Astrocyte (in vitro differentiated cells and primary cell): ENCODE measurements at regions not wholly inside any gene's neighbourhood (a gene's known extent, or its start where the extent isn't known, plus 50 kb on each side); places are given as distances from the start of the nearest gene placed in this dataset.

Experiments used
- DNase-seq: peaks from one replicate; pipeline ENCODE4 v3.0.0-alpha.2; 2010; ENCODE audit warnings: low read depth
- FAIRE-seq: peaks from 2 replicates; lab custom pipeline; 2011; peaks lifted over from hg19 to GRCh38; lab: Jason Lieb, UNC
- H2AFZ ChIP-seq: 2 replicates; pipeline ENCODE4 v1.6.0; 2012; ENCODE audit warnings: low read depth, low read length, inconsistent platforms
- H3K27ac ChIP-seq: 2 replicates; pipeline ENCODE4 v1.5.1; 2011; ENCODE audit warnings: low read depth, low read length, inconsistent platforms
- H3K27me3 ChIP-seq: 2 replicates; pipeline ENCODE4 v1.6.0; 2011; ENCODE audit warnings: low read length, inconsistent platforms; ENCODE audit not compliant: insufficient read depth
- H3K36me3 ChIP-seq: 2 replicates; pipeline ENCODE4 v1.5.1; 2011; ENCODE audit warnings: low read length, inconsistent platforms; ENCODE audit not compliant: insufficient read depth
- H3K4me1 ChIP-seq: 2 replicates; pipeline ENCODE4 v1.5.1; 2011; ENCODE audit warnings: low read length, inconsistent platforms; ENCODE audit not compliant: insufficient read depth
- H3K4me2 ChIP-seq: 2 replicates; pipeline ENCODE4 v1.6.0; 2012; ENCODE audit warnings: low read length, inconsistent platforms
- H3K4me3 ChIP-seq: 2 replicates; pipeline ENCODE4 v1.5.1; 2011; ENCODE audit warnings: low read depth, mild to moderate bottlenecking, low read length, inconsistent platforms; ENCODE audit not compliant: insufficient read depth
- H3K79me2 ChIP-seq: 2 replicates; pipeline ENCODE4 v1.6.0; 2012; ENCODE audit warnings: mild to moderate bottlenecking, low read length, inconsistent platforms; ENCODE audit not compliant: insufficient read depth
- H3K9ac ChIP-seq: 2 replicates; pipeline ENCODE4 v1.6.0; 2012; ENCODE audit warnings: mild to moderate bottlenecking, low read length, inconsistent platforms
- H3K9me3 ChIP-seq: 2 replicates; pipeline ENCODE4 v1.5.1; 2012; ENCODE audit warnings: low read depth, mild to moderate bottlenecking, low read length, inconsistent platforms; ENCODE audit not compliant: insufficient read depth
- H4K20me1 ChIP-seq: 2 replicates; pipeline ENCODE4 v1.6.0; 2012; ENCODE audit warnings: low read length, inconsistent platforms; ENCODE audit not compliant: insufficient read depth
- H3K27ac Mint-ChIP-seq: one replicate; pipeline ENCODE4 v1.8.0; 2021; ENCODE audit warnings: mild to moderate bottlenecking, mixed read lengths; ENCODE audit not compliant: unreplicated experiment
- H3K27me3 Mint-ChIP-seq: one replicate; pipeline ENCODE4 v1.8.0; 2021; ENCODE audit warnings: low read depth, mixed read lengths; ENCODE audit not compliant: unreplicated experiment
- H3K36me3 Mint-ChIP-seq: one replicate; pipeline ENCODE4 v1.8.0; 2021; ENCODE audit warnings: low read depth, mixed read lengths; ENCODE audit not compliant: unreplicated experiment
- H3K4me1 Mint-ChIP-seq: one replicate; pipeline ENCODE4 v1.8.0; 2021; ENCODE audit warnings: low read depth, mixed read lengths; ENCODE audit not compliant: unreplicated experiment
- H3K4me3 Mint-ChIP-seq: one replicate; pipeline ENCODE4 v1.8.0; 2021; ENCODE audit warnings: mild to moderate bottlenecking, moderate library complexity, mixed read lengths; ENCODE audit not compliant: unreplicated experiment
- H3K9me3 Mint-ChIP-seq: one replicate; pipeline ENCODE4 v1.8.0; 2021; ENCODE audit warnings: mild to moderate bottlenecking, mixed read lengths; ENCODE audit not compliant: unreplicated experiment
- CTCF ChIP-seq: IDR thresholded peaks from 2 replicates; pipeline ENCODE4 v1.5.1; 2011; ENCODE audit warnings: low read depth, mild to moderate bottlenecking, inconsistent platforms, low read length, moderate library complexity; ENCODE audit not compliant: insufficient read depth
- EZH2 ChIP-seq: IDR thresholded peaks from 2 replicates; pipeline ENCODE4 v1.6.1; 2012; ENCODE audit warnings: mild to moderate bottlenecking, low read length, inconsistent platforms; ENCODE audit not compliant: insufficient read depth

DNA sequence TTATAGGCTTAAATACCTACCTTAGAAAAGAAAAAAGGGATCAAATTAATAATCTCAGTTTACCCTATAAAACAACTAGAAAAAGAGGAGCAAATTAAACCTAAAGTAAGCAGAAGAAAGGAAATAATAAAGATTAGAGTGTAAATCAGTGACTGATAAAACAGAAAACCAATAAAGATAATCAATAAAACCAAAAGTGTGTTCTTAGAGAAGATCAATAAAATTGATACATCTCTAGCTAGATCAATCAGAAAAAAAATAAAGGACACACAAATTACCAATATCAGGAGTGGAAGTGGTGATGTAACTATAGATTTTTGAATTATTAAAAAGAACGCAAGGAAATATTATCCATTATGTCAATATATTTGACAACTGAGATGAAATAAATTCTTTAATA, 69.2 kb upstream of the NAMPT start:
- TF ChIP-seq CTCF (no peak), EZH2 (no peak)
- Mint-ChIP-seq H3K9me3 (peaks cover 2% of the 10 kb centered on the region), H3K27ac (no peak overlapping the region), H3K4me3 (no peak overlapping the region), H3K4me1 (no peaks in the 10 kb centered on the region), H3K27me3 (peaks cover under 1% of the 10 kb centered on the region), H3K36me3 (no peaks in the 10 kb centered on the region)
- peaks cover 6% of the 10 kb centered on the region for H3K9me3 ChIP-seq
- no peak for FAIRE-seq
- H2AFZ ChIP-seq = no peak overlapping the region
- H3K9ac ChIP-seq = no peak overlapping the region
- no peak overlapping the region for H3K4me3 ChIP-seq
- no peak overlapping the region for H3K4me2 ChIP-seq
- no peaks in the 10 kb centered on the region for H3K4me1 ChIP-seq
- no peak overlapping the region for H3K27ac ChIP-seq
- no peak for DNase-seq
- no peaks in the 10 kb centered on the region for H3K36me3 ChIP-seq
- H3K27me3 ChIP-seq = no peaks in the 10 kb centered on the region
- H3K79me2 ChIP-seq = no peaks in the 10 kb centered on the region
- no peaks in the 10 kb centered on the region for H4K20me1 ChIP-seq

DNA sequence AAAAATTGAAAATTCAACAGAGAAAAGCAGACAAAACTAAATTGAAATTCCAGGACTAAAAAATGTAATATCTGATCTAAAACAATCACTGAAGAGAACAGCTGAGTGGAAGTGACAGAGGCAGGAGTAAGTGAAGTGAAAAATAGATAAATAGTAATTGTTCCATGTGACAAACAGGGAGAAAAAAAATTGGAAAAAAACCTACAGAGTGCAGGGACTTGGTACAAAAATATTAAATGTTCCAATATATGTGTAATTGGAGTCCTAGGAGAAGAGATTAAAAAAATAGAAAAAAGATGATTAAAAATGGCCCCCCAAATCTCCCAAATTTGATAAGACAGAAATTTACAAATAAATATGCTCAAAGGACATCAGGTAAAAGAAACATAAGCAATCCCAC, 63.4 kb upstream of the NAMPT start:
- H3K9me3 ChIP-seq = peaks cover 8% of the 10 kb centered on the region
- H3K36me3 ChIP-seq = no peaks in the 10 kb centered on the region
- peaks cover 17% of the 10 kb centered on the region for H3K4me1 ChIP-seq
- H3K79me2 ChIP-seq = no peaks in the 10 kb centered on the region
- H3K27me3 Mint-ChIP-seq = no peaks in the 10 kb centered on the region
- TF ChIP-seq EZH2 (no peak), CTCF (no peak)
- DNase-seq (no peak), FAIRE-seq (no peak)
- no peak overlapping the region for H3K4me3 Mint-ChIP-seq
- H2AFZ ChIP-seq = no peak overlapping the region
- H3K4me3 ChIP-seq = no peak overlapping the region
- peaks cover 4% of the 10 kb centered on the region for H3K9me3 Mint-ChIP-seq
- no peak overlapping the region for H3K4me2 ChIP-seq
- no peak overlapping the region for H3K9ac ChIP-seq
- H3K4me1 Mint-ChIP-seq = peaks cover 14% of the 10 kb centered on the region
- no peaks in the 10 kb centered on the region for H3K36me3 Mint-ChIP-seq
- no peaks in the 10 kb centered on the region for H3K27me3 ChIP-seq
- no peak overlapping the region for H3K27ac ChIP-seq
- H4K20me1 ChIP-seq = no peaks in the 10 kb centered on the region
- H3K27ac Mint-ChIP-seq = no peak overlapping the region

DNA sequence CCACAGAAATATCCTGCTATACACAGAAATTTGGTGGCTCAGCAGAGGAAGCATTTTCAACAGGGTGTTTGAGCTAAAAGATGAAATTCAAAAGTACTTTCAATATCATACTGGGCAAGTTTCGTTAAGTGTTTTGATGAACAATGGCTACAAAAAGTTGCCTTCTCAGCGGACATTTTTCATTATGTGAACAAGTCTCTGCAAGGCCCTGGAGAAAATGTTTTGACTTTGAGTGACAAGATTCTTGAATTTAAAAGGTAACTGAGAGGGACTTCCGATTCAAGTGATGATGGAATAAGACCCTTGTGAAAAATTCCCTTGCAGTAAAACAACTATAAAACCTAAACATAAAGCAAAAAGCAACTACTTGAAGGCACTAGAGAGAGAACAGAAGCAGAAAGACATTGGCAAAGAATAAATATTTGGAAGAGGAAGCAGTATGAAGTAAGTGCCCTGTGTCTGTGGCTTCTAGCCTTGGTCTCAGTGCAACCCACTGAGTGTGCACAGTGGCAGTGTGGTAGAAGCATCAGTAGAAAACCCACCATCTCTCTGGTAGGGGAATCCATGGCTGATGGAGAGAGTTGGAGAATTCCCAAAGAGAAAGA, 62.5 kb upstream of the NAMPT start:
- peaks cover 17% of the 10 kb centered on the region for H3K4me1 ChIP-seq
- H3K27me3 ChIP-seq = no peaks in the 10 kb centered on the region
- H4K20me1 ChIP-seq = no peaks in the 10 kb centered on the region
- no peak for DNase-seq
- no peak overlapping the region for H3K4me3 ChIP-seq
- H2AFZ ChIP-seq = no peak overlapping the region
- H3K9ac ChIP-seq = no peak overlapping the region
- peaks cover 2% of the 10 kb centered on the region for H3K36me3 Mint-ChIP-seq
- H3K79me2 ChIP-seq = no peaks in the 10 kb centered on the region
- peaks cover 14% of the 10 kb centered on the region for H3K4me1 Mint-ChIP-seq
- no peak overlapping the region for H3K4me3 Mint-ChIP-seq
- TF ChIP-seq CTCF (no peak), EZH2 (no peak)
- peaks cover 9% of the 10 kb centered on the region for H3K9me3 Mint-ChIP-seq
- H3K4me2 ChIP-seq = peak overlapping the region; percentile 58
- peaks cover 12% of the 10 kb centered on the region for H3K9me3 ChIP-seq
- H3K27me3 Mint-ChIP-seq = no peaks in the 10 kb centered on the region
- H3K36me3 ChIP-seq = no peaks in the 10 kb centered on the region
- no peak for FAIRE-seq
- H3K27ac ChIP-seq = peak overlapping the region; percentile 10
- H3K27ac Mint-ChIP-seq = no peak overlapping the region
